ENCODE measurements at regions not wholly inside any gene's neighbourhood (a gene's known extent, or its start where the extent isn't known, plus 50 kb on each side); places are given as distances from the start of the nearest gene placed in this dataset.

GRCh38 chr12:114944736-114945135, 260.8 kb upstream of the TBX3 start:
- Histone ChIP-seq H3K27me3 (ENCODE audit: insufficient read depth, insufficient read length) (no peaks in the 10 kb centered on the region), H3K4me1 (ENCODE audit: insufficient read depth, insufficient read length) (no peaks in the 10 kb centered on the region), H3K9ac (ENCODE audit: insufficient read length, low read depth) (no peak overlapping the region), H3K36me3 (ENCODE audit: insufficient read depth, insufficient read length, low read length) (no peaks in the 10 kb centered on the region), H3K4me3 (ENCODE audit: insufficient read length, low read depth) (no peak overlapping the region), H3K9me3 (ENCODE audit: insufficient read depth, low read length) (no peaks in the 10 kb centered on the region)
- TF ChIP-seq YY1 (IDR thresholded peaks at IDR 0.05; ENCODE audit: insufficient read depth, insufficient read length) (no peak), SUZ12 (IDR thresholded peaks at IDR 0.05; ENCODE audit: extremely low read depth, insufficient read depth, insufficient read length) (no peak), ZNF274 (IDR thresholded peaks at IDR 0.05; ENCODE audit: low read depth, low read length) (no peak)
- no peak for DNase-seq (ENCODE audit: low read depth, low spot score)

DNA sequence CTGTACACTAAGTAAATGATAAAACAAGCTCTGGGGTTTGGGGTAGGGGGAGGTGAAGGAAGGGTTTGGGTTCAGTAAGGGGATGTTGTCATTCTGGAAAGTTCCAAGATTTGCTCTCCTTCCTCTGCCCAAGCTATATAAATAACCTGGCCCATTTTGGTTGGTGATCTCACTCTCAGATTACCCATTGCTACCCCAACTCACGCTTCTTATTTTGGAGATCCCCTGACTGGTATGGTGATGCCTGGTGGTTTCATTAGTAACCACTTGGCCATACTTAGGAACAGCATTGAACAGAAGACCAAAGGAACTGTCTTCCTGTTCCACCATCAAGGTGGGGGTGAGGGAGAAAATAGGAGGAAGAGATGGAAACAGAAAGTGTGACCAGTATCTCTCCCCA, 259.6 kb upstream of the TBX3 start:
- no peak overlapping the region for H3K9ac ChIP-seq (ENCODE audit: insufficient read length, low read depth)
- no peak overlapping the region for H3K4me3 ChIP-seq (ENCODE audit: insufficient read length, low read depth)
- TF ChIP-seq YY1 (IDR thresholded peaks at IDR 0.05; ENCODE audit: insufficient read depth, insufficient read length) (no peak), ZNF274 (IDR thresholded peaks at IDR 0.05; ENCODE audit: low read depth, low read length) (no peak), SUZ12 (IDR thresholded peaks at IDR 0.05; ENCODE audit: extremely low read depth, insufficient read depth, insufficient read length) (no peak)
- no peaks in the 10 kb centered on the region for H3K36me3 ChIP-seq (ENCODE audit: insufficient read depth, insufficient read length, low read length)
- DNase-seq (ENCODE audit: low read depth, low spot score) = no peak
- H3K27me3 ChIP-seq (ENCODE audit: insufficient read depth, insufficient read length) = no peaks in the 10 kb centered on the region
- no peaks in the 10 kb centered on the region for H3K4me1 ChIP-seq (ENCODE audit: insufficient read depth, insufficient read length)
- H3K9me3 ChIP-seq (ENCODE audit: insufficient read depth, low read length) = no peaks in the 10 kb centered on the region

DNA sequence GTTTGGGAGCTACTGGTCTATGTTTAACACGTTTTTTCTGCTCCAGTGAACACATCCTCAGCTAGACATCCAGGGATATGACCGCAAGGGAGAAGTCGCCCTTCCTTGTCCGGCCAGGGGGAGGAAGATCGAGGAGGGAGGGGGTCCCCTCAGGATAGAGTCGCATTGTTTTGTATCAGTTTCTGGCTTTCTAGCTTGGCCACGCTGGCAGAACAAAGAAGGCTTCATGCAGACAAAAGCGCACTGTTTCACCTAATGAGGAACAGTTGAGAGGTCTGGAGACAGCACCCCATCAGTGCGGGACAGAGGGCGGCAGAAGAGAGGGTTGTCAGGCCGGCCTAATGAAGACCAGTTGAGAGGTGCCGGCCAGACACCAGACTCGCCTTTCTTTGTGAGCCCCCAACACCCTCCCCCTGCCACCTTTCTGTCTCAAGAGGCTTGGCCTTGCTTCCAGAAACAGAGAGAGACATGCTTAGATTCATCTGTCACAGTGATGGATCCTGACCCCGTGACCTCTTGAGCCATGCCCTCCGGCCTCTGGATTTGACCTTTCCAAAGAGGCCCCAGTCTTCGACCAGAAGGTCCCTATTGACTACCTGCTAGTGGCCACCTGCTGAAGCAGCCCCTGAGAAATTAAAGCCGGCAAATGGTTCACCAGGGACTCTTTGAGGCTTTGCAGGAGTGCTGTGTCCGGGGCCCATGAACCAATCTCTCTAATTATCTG, 254.7 kb upstream of the TBX3 start:
- TF ChIP-seq YY1 (IDR thresholded peaks at IDR 0.05; ENCODE audit: insufficient read depth, insufficient read length) = no peak
- no peak for TF ChIP-seq ZNF274 (IDR thresholded peaks at IDR 0.05; ENCODE audit: low read depth, low read length)
- no peak for TF ChIP-seq SUZ12 (IDR thresholded peaks at IDR 0.05; ENCODE audit: extremely low read depth, insufficient read depth, insufficient read length)
- Histone ChIP-seq H3K9me3 (ENCODE audit: insufficient read depth, low read length) (0 out of 2 replicates have a peak, but pooled peaks cover 4% of the 10 kb centered on the region), H3K4me1 (ENCODE audit: insufficient read depth, insufficient read length) (no peaks in the 10 kb centered on the region), H3K27me3 (ENCODE audit: insufficient read depth, insufficient read length) (no peaks in the 10 kb centered on the region), H3K4me3 (ENCODE audit: insufficient read length, low read depth) (no peak overlapping the region), H3K36me3 (ENCODE audit: insufficient read depth, insufficient read length, low read length) (no peaks in the 10 kb centered on the region), H3K9ac (ENCODE audit: insufficient read length, low read depth) (no peak overlapping the region)
- no peak for DNase-seq (ENCODE audit: low read depth, low spot score)

- Histone ChIP-seq H3K27me3 (ENCODE audit: insufficient read depth, insufficient read length) (no peaks in the 10 kb centered on the region), H3K9ac (ENCODE audit: insufficient read length, low read depth) (no peak overlapping the region), H3K4me3 (ENCODE audit: insufficient read length, low read depth) (no peak overlapping the region), H3K9me3 (ENCODE audit: insufficient read depth, low read length) (0 out of 2 replicates have a peak, but pooled peaks cover 4% of the 10 kb centered on the region), H3K4me1 (ENCODE audit: insufficient read depth, insufficient read length) (no peaks in the 10 kb centered on the region), H3K36me3 (ENCODE audit: insufficient read depth, insufficient read length, low read length) (no peaks in the 10 kb centered on the region)
- TF ChIP-seq YY1 (IDR thresholded peaks at IDR 0.05; ENCODE audit: insufficient read depth, insufficient read length) = no peak
- TF ChIP-seq ZNF274 (IDR thresholded peaks at IDR 0.05; ENCODE audit: low read depth, low read length) = no peak
- TF ChIP-seq SUZ12 (IDR thresholded peaks at IDR 0.05; ENCODE audit: extremely low read depth, insufficient read depth, insufficient read length) = no peak
- DNase-seq (ENCODE audit: low read depth, low spot score) = no peak
Observed at GRCh38 chr12:114936148-114937079, 252.4 kb upstream of the TBX3 start.

DNA sequence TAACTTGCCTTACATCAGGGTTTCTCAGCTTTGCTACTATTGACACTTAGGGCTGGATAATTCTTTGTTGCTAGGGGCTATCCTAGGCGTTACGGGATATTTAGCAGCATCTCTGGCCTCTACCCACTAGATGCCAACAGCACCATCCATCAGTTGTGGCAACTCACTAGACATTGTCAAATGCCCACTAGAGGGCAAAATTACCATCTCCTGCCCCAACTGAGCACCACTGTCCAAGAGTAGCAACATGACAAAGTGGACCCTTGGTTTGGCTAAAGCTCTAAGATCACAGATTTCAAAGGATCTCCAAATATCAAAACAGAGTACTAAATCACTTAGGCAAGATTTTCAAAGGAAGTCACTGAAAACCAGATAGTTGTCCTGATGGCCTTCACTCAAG, 251.7 kb upstream of the TBX3 start:
- Histone ChIP-seq H3K9me3 (ENCODE audit: insufficient read depth, low read length) (peaks cover 8% of the 10 kb centered on the region; the same call in 1 of the 2 replicates), H3K36me3 (ENCODE audit: insufficient read depth, insufficient read length, low read length) (no peaks in the 10 kb centered on the region)
- DNase-seq (ENCODE audit: low read depth, low spot score) = no peak

DNA sequence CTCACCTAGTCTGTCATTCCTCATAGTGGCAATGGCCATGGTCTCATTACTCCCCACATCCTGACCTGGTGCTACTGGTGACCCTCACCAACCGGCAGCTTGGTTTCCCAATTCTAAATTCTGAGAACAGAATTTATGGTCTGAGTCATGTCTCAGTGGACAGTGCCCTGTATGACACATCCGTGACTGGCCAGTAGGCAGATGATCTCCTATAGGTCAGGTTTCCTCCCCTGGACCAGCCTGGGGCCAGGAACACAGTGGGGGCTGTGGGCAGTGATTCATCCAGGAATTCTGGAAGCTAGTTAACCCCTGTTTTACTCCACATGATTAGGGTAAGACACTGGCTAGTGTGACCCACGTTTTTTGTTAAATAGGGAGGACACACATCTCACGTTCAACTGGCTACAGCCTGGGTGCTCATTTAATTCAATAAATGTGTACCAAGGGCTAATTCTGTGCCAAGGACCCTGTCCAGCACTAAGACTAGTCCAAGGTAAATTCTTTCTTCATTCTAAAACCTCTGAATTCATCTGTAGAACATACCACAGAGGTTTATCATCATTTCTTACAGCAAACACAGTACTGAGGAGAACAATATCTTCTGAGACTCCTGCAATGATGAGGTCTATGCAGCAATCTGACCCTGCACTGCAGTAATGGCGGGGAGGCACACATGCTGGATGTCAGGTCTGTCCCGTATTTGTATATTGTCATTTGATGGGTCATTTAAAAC, 249.6 kb upstream of the TBX3 start:
- Histone ChIP-seq H3K27me3 (ENCODE audit: insufficient read depth, insufficient read length) (no peaks in the 10 kb centered on the region), H3K9me3 (ENCODE audit: insufficient read depth, low read length) (peaks cover 8% of the 10 kb centered on the region; the same call in 1 of the 2 replicates), H3K4me1 (ENCODE audit: insufficient read depth, insufficient read length) (no peaks in the 10 kb centered on the region), H3K9ac (ENCODE audit: insufficient read length, low read depth) (no peak overlapping the region), H3K36me3 (ENCODE audit: insufficient read depth, insufficient read length, low read length) (no peaks in the 10 kb centered on the region), H3K4me3 (ENCODE audit: insufficient read length, low read depth) (no peak overlapping the region)
- DNase-seq (ENCODE audit: low read depth, low spot score) = no peak
- TF ChIP-seq SUZ12 (IDR thresholded peaks at IDR 0.05; ENCODE audit: extremely low read depth, insufficient read depth, insufficient read length) = no peak
- TF ChIP-seq YY1 (IDR thresholded peaks at IDR 0.05; ENCODE audit: insufficient read depth, insufficient read length) = no peak
- no peak for TF ChIP-seq ZNF274 (IDR thresholded peaks at IDR 0.05; ENCODE audit: low read depth, low read length)

More for the DNA sequence above, 251.7 kb upstream of the TBX3 start:
- H3K4me3 ChIP-seq (ENCODE audit: insufficient read length, low read depth) = no peak overlapping the region
- H3K4me1 ChIP-seq (ENCODE audit: insufficient read depth, insufficient read length) = no peaks in the 10 kb centered on the region
- no peak overlapping the region for H3K9ac ChIP-seq (ENCODE audit: insufficient read length, low read depth)
- TF ChIP-seq ZNF274 (IDR thresholded peaks at IDR 0.05; ENCODE audit: low read depth, low read length) = no peak
- H3K27me3 ChIP-seq (ENCODE audit: insufficient read depth, insufficient read length) = no peaks in the 10 kb centered on the region

All from NT2/D1 (cell line).